ENCODE measurements at regions not wholly inside any gene's neighbourhood (a gene's known extent, or its start where the extent isn't known, plus 50 kb on each side); places are given as distances from the start of the nearest gene placed in this dataset.

DNA sequence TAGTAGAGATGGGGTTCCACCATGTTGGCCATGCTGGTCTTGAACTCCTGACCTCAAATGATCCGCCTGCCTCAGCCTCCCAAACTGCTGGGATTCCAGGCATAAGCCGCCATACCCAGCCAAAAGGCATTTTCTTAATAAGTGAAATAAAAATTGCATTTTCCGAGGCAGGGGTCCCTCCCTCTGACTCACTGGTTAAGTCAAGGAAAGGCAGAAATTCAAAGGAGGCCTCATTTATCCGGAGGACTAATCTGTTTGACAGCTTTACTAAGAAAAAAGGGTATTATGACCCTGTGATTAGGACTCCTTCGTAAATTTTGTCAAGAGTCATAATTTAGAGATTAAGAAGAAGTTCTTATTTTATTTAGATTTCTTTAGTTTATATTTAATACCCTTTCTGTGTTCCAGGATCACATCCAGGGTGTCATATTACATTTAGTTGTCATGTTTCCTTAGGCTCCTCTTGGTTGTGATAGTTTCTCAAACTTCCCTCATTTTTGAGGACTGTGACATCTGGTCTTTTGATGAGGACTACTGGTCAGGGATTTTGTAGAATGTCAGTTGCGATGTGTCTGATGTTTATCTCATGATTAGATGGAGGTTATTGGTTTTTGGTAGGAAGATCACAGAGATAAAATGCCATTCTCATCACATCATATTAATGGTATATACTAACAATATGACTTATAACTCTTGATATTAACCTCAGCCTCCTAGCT lies 753.7 kb upstream of the AMOT start:
- TF ChIP-seq SRF (IDR thresholded peaks at IDR 0.05; ENCODE audit: low read depth, low read length) (no peak), POLR2A (IDR thresholded peaks at IDR 0.05; ENCODE audit: insufficient read depth in 1 of 2, low read depth in 2 of 2, low read length in 2 of 2) (no peak), ZNF703 (CRISPR knock-in tag; IDR thresholded peaks at IDR 0.05; ENCODE audit: borderline replicate concordance) (no peak)
- TF ChIP-seq, protein P1, sequence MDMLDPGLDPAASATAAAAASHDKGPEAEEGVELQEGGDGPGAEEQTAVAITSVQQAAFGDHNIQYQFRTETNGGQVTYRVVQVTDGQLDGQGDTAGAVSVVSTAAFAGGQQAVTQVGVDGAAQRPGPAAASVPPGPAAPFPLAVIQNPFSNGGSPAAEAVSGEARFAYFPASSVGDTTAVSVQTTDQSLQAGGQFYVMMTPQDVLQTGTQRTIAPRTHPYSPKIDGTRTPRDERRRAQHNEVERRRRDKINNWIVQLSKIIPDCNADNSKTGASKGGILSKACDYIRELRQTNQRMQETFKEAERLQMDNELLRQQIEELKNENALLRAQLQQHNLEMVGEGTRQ (IDR thresholded peaks at IDR 0.05; ENCODE audit: low read depth, low read length) = no peak
- TF ChIP-seq, protein P1 (CRISPR knock-in tag; IDR thresholded peaks at IDR 0.05; ENCODE audit: borderline replicate concordance) = no peak
- TF ChIP-seq, protein P2, sequence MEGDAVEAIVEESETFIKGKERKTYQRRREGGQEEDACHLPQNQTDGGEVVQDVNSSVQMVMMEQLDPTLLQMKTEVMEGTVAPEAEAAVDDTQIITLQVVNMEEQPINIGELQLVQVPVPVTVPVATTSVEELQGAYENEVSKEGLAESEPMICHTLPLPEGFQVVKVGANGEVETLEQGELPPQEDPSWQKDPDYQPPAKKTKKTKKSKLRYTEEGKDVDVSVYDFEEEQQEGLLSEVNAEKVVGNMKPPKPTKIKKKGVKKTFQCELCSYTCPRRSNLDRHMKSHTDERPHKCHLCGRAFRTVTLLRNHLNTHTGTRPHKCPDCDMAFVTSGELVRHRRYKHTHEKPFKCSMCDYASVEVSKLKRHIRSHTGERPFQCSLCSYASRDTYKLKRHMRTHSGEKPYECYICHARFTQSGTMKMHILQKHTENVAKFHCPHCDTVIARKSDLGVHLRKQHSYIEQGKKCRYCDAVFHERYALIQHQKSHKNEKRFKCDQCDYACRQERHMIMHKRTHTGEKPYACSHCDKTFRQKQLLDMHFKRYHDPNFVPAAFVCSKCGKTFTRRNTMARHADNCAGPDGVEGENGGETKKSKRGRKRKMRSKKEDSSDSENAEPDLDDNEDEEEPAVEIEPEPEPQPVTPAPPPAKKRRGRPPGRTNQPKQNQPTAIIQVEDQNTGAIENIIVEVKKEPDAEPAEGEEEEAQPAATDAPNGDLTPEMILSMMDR (CRISPR knock-in tag; IDR thresholded peaks at IDR 0.05) = no peak
- TF ChIP-seq, protein P3, sequence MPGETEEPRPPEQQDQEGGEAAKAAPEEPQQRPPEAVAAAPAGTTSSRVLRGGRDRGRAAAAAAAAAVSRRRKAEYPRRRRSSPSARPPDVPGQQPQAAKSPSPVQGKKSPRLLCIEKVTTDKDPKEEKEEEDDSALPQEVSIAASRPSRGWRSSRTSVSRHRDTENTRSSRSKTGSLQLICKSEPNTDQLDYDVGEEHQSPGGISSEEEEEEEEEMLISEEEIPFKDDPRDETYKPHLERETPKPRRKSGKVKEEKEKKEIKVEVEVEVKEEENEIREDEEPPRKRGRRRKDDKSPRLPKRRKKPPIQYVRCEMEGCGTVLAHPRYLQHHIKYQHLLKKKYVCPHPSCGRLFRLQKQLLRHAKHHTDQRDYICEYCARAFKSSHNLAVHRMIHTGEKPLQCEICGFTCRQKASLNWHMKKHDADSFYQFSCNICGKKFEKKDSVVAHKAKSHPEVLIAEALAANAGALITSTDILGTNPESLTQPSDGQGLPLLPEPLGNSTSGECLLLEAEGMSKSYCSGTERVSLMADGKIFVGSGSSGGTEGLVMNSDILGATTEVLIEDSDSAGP (CRISPR knock-in tag; IDR thresholded peaks at IDR 0.05; ENCODE audit: borderline replicate concordance) = no peak
